Stomach (tissue), 8 donors: ENCODE measurements at regions not wholly inside any gene's neighbourhood (a gene's known extent, or its start where the extent isn't known, plus 50 kb on each side); places are given as distances from the start of the nearest gene placed in this dataset.
A peak's percentile ranks its signal among the peaks of the same experiment; 100 is the strongest.

Experiments
- DNase-seq, 2 donors: peaks; one replicate each; pipeline versions ENCODE4 v3.0.0 to v3.0.0-alpha.2; 2013 to 2019
- H3K27ac ChIP-seq, 5 donors: fragments of 200-600 bp in 4 of 5; sonication (generic) in 4 of 5; one replicate each; pipeline ENCODE4 v1.5.1; 2013 to 2019; ENCODE audit warnings: mild to moderate bottlenecking in 1 of 5, moderate library complexity in 1 of 5
- H3K27me3 ChIP-seq, 3 donors: fragments of 200-600 bp; sonication (generic); one replicate each; pipeline ENCODE4 v1.5.1; 2017 to 2019; ENCODE audit warnings: mixed run types in 1 of 3
- H3K36me3 ChIP-seq, 4 donors: fragments of 200-600 bp; sonication (generic); 1 replicate in 3 of 4; 2 replicates in 1 of 4; pipeline ENCODE4 v1.5.1; 2016 to 2019
- H3K4me1 ChIP-seq, 4 donors: fragments of 200-600 bp; sonication (generic); one replicate each; pipeline ENCODE4 v1.5.1; 2016 to 2019
- H3K4me3 ChIP-seq, 4 donors: fragments of 200-600 bp; sonication (generic) in 3 of 4; one replicate each; pipeline ENCODE4 v1.5.1; 2016 to 2019; ENCODE audit warnings: mild to moderate bottlenecking in 1 of 4
- H3K9me3 ChIP-seq, 4 donors: fragments of 200-600 bp; sonication (generic); one replicate each; pipeline ENCODE4 v1.5.1; 2016 to 2019
- CTCF ChIP-seq, 7 experiments: fragments of 450-650 bp in 4 of 7; fragments of 200-600 bp in 3 of 7; sonication (generic) in 3 of 7; IDR thresholded peaks; one replicate each; pipeline ENCODE4 v1.5.1; 2016 to 2019; ENCODE audit warnings: antibody characterized with exemption in 7 of 7, control low read depth in 2 of 7, mild to moderate bottlenecking in 1 of 7
- EP300 ChIP-seq: sonication (generic); formaldehyde crosslinking; IDR thresholded peaks from one replicate; pipeline ENCODE4 v1.6.1; 2017; ENCODE audit warnings: antibody characterized with exemption
- POLR2A ChIP-seq, 4 donors: fragments of 450-650 bp; IDR thresholded peaks; one replicate each; pipeline ENCODE4 v1.6.1; 2016; ENCODE audit warnings: antibody characterized with exemption in 4 of 4, control low read depth in 2 of 4, mild to moderate bottlenecking in 1 of 4, moderate library complexity in 1 of 4
- POLR2AphosphoS5 ChIP-seq, 3 donors: sonication (generic); formaldehyde crosslinking; IDR thresholded peaks; one replicate each; pipeline ENCODE4 v1.6.1; 2016; ENCODE audit warnings: antibody characterized with exemption in 3 of 3
- WGBS, 5 donors: extraction: QIAGEN DNeasy Blood & Tissue Kit in 3 of 5; methylation state at CpG; one replicate each; pipeline versions ENCODE4 v1.1.5 to v1.1.7; 2013 to 2018; 5-methylcytosine and 5-hydroxymethylcytosine counted together
- intact Hi-C: fragments of 100-400 bp; cut with DNase I; formaldehyde crosslinking; loops from one replicate; pipeline ENCODE4 v1.15.1; 2023; ENCODE audit warnings: low total_unique reads
- donor health status: healthy with polysubstance abuse.
- donor health status: Bipolar disorder and iron deficiency.
- donor health status: healthy.

- intact Hi-C loops, result no loop called here
- no peaks in the 10 kb centered on the region for H3K27me3 ChIP-seq
- no peak for DNase-seq
- H3K4me3 ChIP-seq, result no peak overlapping the region
- H3K4me1 ChIP-seq, result no peaks in the 10 kb centered on the region
- no peak for TF ChIP-seq POLR2AphosphoS5 (IDR thresholded peaks at IDR 0.05)
- no peak for TF ChIP-seq CTCF (IDR thresholded peaks at IDR 0.05)
- TF ChIP-seq EP300, result no peak
- no peak for TF ChIP-seq POLR2A (IDR thresholded peaks at IDR 0.05)
- 53 to 84% (median 62%) methylated on average over 1 of the region's 1 CpG for WGBS, 5 donors
- H3K27ac ChIP-seq, result no peak overlapping the region
- H3K36me3 ChIP-seq, result no peaks in the 10 kb centered on the region
- H3K9me3 ChIP-seq, result peaks cover 4 to 25% (median 21%) of the 10 kb centered on the region in 4 donors
Observed at GRCh38 chr4:159534655-159535054, 431.8 kb downstream of the RAPGEF2 start.

GRCh38 chr4:159538556-159538955 lies 435.7 kb downstream of the RAPGEF2 start:
- TF ChIP-seq POLR2AphosphoS5 (IDR thresholded peaks at IDR 0.05) (no peak), CTCF (IDR thresholded peaks at IDR 0.05) (no peak), POLR2A (IDR thresholded peaks at IDR 0.05) (no peak), EP300 (no peak)
- H3K4me3 ChIP-seq, result no peak overlapping the region
- 59 to 76% (median 65%) methylated on average over 8 of the region's 8 CpGs for WGBS, 5 donors
- H3K4me1 ChIP-seq, result no peaks in the 10 kb centered on the region
- H3K27ac ChIP-seq, result no peak overlapping the region
- intact Hi-C loops, result no loop called here
- H3K27me3 ChIP-seq, result no peaks in the 10 kb centered on the region
- H3K36me3 ChIP-seq, result no peaks in the 10 kb centered on the region
- no peak for DNase-seq
- H3K9me3 ChIP-seq, result peaks cover 4 to 25% (median 21%) of the 10 kb centered on the region in 4 donors

- TF ChIP-seq EP300 (no peak), POLR2AphosphoS5 (IDR thresholded peaks at IDR 0.05) (no peak), POLR2A (IDR thresholded peaks at IDR 0.05) (no peak), CTCF (IDR thresholded peaks at IDR 0.05) (no peak)
- Histone ChIP-seq H3K4me1 (no peaks in the 10 kb centered on the region), H3K4me3 (no peak overlapping the region), H3K27ac (no peak overlapping the region), H3K36me3 (no peaks in the 10 kb centered on the region), H3K9me3 (peaks cover 4 to 22% (median 19%) of the 10 kb centered on the region in 4 donors), H3K27me3 (no peaks in the 10 kb centered on the region)
- DNase-seq, result peak in 1 of 2 donors; percentile 30
- intact Hi-C loops, result no loop called here
Observed at GRCh38 chr4:159540038-159540437, 437.2 kb downstream of the RAPGEF2 start.

GRCh38 chr4:159540501-159540900 lies 437.6 kb downstream of the RAPGEF2 start:
- no peaks in the 10 kb centered on the region for H3K36me3 ChIP-seq
- TF ChIP-seq CTCF (IDR thresholded peaks at IDR 0.05) (no peak), POLR2A (IDR thresholded peaks at IDR 0.05) (no peak), EP300 (no peak), POLR2AphosphoS5 (IDR thresholded peaks at IDR 0.05) (no peak)
- intact Hi-C loops, result no loop called here
- H3K4me3 ChIP-seq, result no peak overlapping the region
- no peaks in the 10 kb centered on the region for H3K27me3 ChIP-seq
- H3K4me1 ChIP-seq, result no peaks in the 10 kb centered on the region
- no peak for DNase-seq
- H3K9me3 ChIP-seq, result peaks cover 4 to 22% (median 19%) of the 10 kb centered on the region in 4 donors
- WGBS, 5 donors, result 68 to 73% (median 72%) methylated on average over 4 of the region's 4 CpGs
- H3K27ac ChIP-seq, result no peak overlapping the region
